ENCODE measurements at regions not wholly inside any gene's neighbourhood (a gene's known extent, or its start where the extent isn't known, plus 50 kb on each side); places are given as distances from the start of the nearest gene placed in this dataset.

- Histone ChIP-seq H3K36me3 (no peaks in the 10 kb centered on the region), H3K27me3 (ENCODE audit: low read depth) (no peaks in the 10 kb centered on the region), H3K9me3 (no peaks in the 10 kb centered on the region), H3K4me3 (no peak overlapping the region), H3K27ac (no peak overlapping the region), H3K4me1 (no peaks in the 10 kb centered on the region)
- no peak for ATAC-seq
- TF ChIP-seq, protein P1, sequence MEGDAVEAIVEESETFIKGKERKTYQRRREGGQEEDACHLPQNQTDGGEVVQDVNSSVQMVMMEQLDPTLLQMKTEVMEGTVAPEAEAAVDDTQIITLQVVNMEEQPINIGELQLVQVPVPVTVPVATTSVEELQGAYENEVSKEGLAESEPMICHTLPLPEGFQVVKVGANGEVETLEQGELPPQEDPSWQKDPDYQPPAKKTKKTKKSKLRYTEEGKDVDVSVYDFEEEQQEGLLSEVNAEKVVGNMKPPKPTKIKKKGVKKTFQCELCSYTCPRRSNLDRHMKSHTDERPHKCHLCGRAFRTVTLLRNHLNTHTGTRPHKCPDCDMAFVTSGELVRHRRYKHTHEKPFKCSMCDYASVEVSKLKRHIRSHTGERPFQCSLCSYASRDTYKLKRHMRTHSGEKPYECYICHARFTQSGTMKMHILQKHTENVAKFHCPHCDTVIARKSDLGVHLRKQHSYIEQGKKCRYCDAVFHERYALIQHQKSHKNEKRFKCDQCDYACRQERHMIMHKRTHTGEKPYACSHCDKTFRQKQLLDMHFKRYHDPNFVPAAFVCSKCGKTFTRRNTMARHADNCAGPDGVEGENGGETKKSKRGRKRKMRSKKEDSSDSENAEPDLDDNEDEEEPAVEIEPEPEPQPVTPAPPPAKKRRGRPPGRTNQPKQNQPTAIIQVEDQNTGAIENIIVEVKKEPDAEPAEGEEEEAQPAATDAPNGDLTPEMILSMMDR (IDR thresholded peaks at IDR 0.05), result no peak
- no peak for DNase-seq
- intact Hi-C loops (cut with DNase I), result no loop called here
Measured at GRCh38 chr1:82392513-82392912, 591.8 kb downstream of the ADGRL2 start.

GRCh38 chr1:82391712-82392111 is 591.0 kb downstream of the ADGRL2 start:
- H3K4me1 ChIP-seq, result no peaks in the 10 kb centered on the region
- no peaks in the 10 kb centered on the region for H3K36me3 ChIP-seq
- no peak for ATAC-seq
- no peaks in the 10 kb centered on the region for H3K9me3 ChIP-seq
- H3K4me3 ChIP-seq, result no peak overlapping the region
- H3K27ac ChIP-seq, result no peak overlapping the region
- TF ChIP-seq, protein P1 (IDR thresholded peaks at IDR 0.05), result no peak
- DNase-seq, result no peak
- H3K27me3 ChIP-seq (ENCODE audit: low read depth), result no peaks in the 10 kb centered on the region
- intact Hi-C loops (cut with DNase I), result no loop called here

DNA sequence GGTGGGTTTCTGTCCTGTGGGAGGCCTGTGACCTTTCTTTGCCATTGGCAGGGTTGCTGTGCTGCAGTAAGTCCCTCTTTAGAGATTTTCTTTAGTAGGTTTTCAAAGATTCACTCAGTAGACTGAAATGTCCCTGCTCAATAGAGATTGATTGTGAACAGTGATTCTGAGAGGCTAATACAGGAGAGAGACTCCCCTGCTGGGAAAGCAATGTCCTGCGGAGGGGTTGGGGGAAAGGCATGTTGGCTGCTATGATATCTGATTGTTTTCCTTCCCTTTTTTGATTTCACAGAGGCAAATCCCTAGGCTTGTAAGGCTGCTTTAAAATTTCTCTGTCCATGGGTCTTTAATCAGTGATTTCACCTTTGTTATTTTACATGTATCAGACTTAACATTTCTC is 589.9 kb downstream of the ADGRL2 start:
- H3K4me1 ChIP-seq, result no peaks in the 10 kb centered on the region
- H3K36me3 ChIP-seq, result no peaks in the 10 kb centered on the region
- TF ChIP-seq, protein P1 (IDR thresholded peaks at IDR 0.05), result no peak
- H3K27me3 ChIP-seq (ENCODE audit: low read depth), result no peaks in the 10 kb centered on the region
- no peak overlapping the region for H3K27ac ChIP-seq
- intact Hi-C loops (cut with DNase I), result no loop called here
- DNase-seq (no peak), ATAC-seq (no peak)
- no peaks in the 10 kb centered on the region for H3K9me3 ChIP-seq
- H3K4me3 ChIP-seq, result no peak overlapping the region

DNA sequence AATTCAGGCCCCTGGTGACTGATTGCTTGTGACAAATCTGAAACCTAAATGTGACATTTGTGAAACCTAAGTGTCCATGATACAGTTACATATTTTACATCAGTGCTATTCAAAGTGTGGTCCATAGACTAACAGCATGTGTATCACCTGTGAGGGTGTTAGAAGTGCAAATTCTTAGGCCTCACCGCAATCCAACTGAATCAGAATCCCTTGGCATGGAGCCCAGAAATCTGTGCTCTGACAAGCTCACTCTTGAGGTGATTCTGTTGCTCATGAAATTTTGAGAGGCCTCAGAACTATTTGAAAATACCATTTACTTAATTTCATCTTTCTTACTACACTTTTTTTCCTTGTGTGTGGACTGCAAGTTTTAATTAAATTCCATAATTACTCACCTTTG is 587.9 kb downstream of the ADGRL2 start:
- Histone ChIP-seq H3K27ac (no peak overlapping the region), H3K4me3 (no peak overlapping the region), H3K36me3 (no peaks in the 10 kb centered on the region), H3K27me3 (ENCODE audit: low read depth) (no peaks in the 10 kb centered on the region), H3K9me3 (no peaks in the 10 kb centered on the region), H3K4me1 (no peaks in the 10 kb centered on the region)
- ATAC-seq (no peak), DNase-seq (no peak)
- TF ChIP-seq, protein P1 (IDR thresholded peaks at IDR 0.05), result no peak
- intact Hi-C loops (cut with DNase I), result no loop called here

GRCh38 chr1:82387012-82387366 is 586.3 kb downstream of the ADGRL2 start:
- TF ChIP-seq, protein P1 (IDR thresholded peaks at IDR 0.05), result no peak
- intact Hi-C loops (cut with DNase I), result no loop called here
- ATAC-seq (no peak), DNase-seq (no peak)
- Histone ChIP-seq H3K4me3 (no peak overlapping the region), H3K27ac (no peak overlapping the region), H3K27me3 (ENCODE audit: low read depth) (no peaks in the 10 kb centered on the region), H3K4me1 (no peaks in the 10 kb centered on the region), H3K9me3 (no peaks in the 10 kb centered on the region), H3K36me3 (no peaks in the 10 kb centered on the region)
